ENCODE measurements at regions not wholly inside any gene's neighbourhood (a gene's known extent, or its start where the extent isn't known, plus 50 kb on each side); places are given as distances from the start of the nearest gene placed in this dataset.

- no peak overlapping the region for H3K4me2 ChIP-seq
- ATAC-seq (peak in 1 of 2 experiments; percentile 22; a peak in 1 of 6 replicates), DNase-seq (ENCODE audit: low read depth in 1 of 2, low spot score in 1 of 2) (no peak), FAIRE-seq (no peak)
- ChIA-PET POLR2A (no interaction called here), CTCF (no interaction called here)
- 59% methylated on average over 13 of the region's 13 CpGs for WGBS (ENCODE audit: missing lambda C conversion rate)
- H3K27ac ChIP-seq: no peak overlapping the region
- no peak overlapping the region for H3K4me3 ChIP-seq
- TF ChIP-seq CHD2 (IDR thresholded peaks at IDR 0.05; ENCODE audit: low read length, partially characterized antibody): no peak
- TF ChIP-seq CTCF (IDR thresholded peaks at IDR 0.05): no peak
- no peak for TF ChIP-seq EHF (CRISPR knock-in tag; IDR thresholded peaks at IDR 0.05)
- TF ChIP-seq SREBF2 (IDR thresholded peaks at IDR 0.05): no peak
- TF ChIP-seq CBX8 (IDR thresholded peaks at IDR 0.05): no peak
- TF ChIP-seq RAD21 (conservative IDR thresholded peaks at IDR 0.05 in 1 of 2, IDR thresholded peaks at IDR 0.05 in 1 of 2): no peak
- TF ChIP-seq, protein P1, sequence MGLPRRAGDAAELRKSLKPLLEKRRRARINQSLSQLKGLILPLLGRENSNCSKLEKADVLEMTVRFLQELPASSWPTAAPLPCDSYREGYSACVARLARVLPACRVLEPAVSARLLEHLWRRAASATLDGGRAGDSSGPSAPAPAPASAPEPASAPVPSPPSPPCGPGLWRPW (IDR thresholded peaks at IDR 0.05): no peak
- TF ChIP-seq HOXB13 (CRISPR knock-in tag; IDR thresholded peaks at IDR 0.05; ENCODE audit: low read depth): no peak
- no peak for TF ChIP-seq CHD4 (IDR thresholded peaks at IDR 0.05; ENCODE audit: borderline replicate concordance)
- no peaks in the 10 kb centered on the region for H3K9me3 ChIP-seq
- H3K4me1 ChIP-seq: no peaks in the 10 kb centered on the region
These were observed 92.7 kb downstream of the DDX1 start for GRCh38 chr2:15684161-15685039.

GRCh38 chr2:15685143-15685542 is 93.5 kb downstream of the DDX1 start:
- H3K4me2 ChIP-seq: no peak overlapping the region
- no peak overlapping the region for H3K4me3 ChIP-seq
- WGBS (ENCODE audit: missing lambda C conversion rate): 39% methylated on average over 9 of the region's 9 CpGs
- ChIA-PET POLR2A (no interaction called here), CTCF (no interaction called here)
- FAIRE-seq (no peak), DNase-seq (ENCODE audit: low read depth in 1 of 2, low spot score in 1 of 2) (no peak), ATAC-seq (no peak)
- no peak for TF ChIP-seq CEBPB (IDR thresholded peaks at IDR 0.05)
- no peak for TF ChIP-seq SMC3 (IDR thresholded peaks at IDR 0.05)
- no peak for TF ChIP-seq FOSL2 (IDR thresholded peaks at IDR 0.05)
- no peak for TF ChIP-seq FOSL2 (CRISPR knock-in tag; IDR thresholded peaks at IDR 0.05)
- no peak for TF ChIP-seq POLR2A (IDR thresholded peaks at IDR 0.05; ENCODE audit: low read length)
- TF ChIP-seq FOXS1 (CRISPR knock-in tag; IDR thresholded peaks at IDR 0.05): no peak
- no peak for TF ChIP-seq NR3C1 (IDR thresholded peaks at IDR 0.05)
- no peak for TF ChIP-seq SREBF2 (IDR thresholded peaks at IDR 0.05)
- TF ChIP-seq USF2 (IDR thresholded peaks at IDR 0.05): no peak
- no peak for TF ChIP-seq KDM1A (IDR thresholded peaks at IDR 0.05; ENCODE audit: low read depth)
- TF ChIP-seq ELK1 (IDR thresholded peaks at IDR 0.05; ENCODE audit: low read depth, low read length): no peak
- no peak for TF ChIP-seq NFE2L2 (conservative IDR thresholded peaks at IDR 0.05; ENCODE audit: low read length)
- no peak for TF ChIP-seq ZC3H11A (IDR thresholded peaks at IDR 0.05)
- TF ChIP-seq HOXB13 (CRISPR knock-in tag; IDR thresholded peaks at IDR 0.05; ENCODE audit: low read depth): no peak
- no peak for TF ChIP-seq TFCP2L1 (CRISPR knock-in tag; IDR thresholded peaks at IDR 0.05)
- no peak for TF ChIP-seq TP53 (CRISPR knock-in tag; IDR thresholded peaks at IDR 0.05)
- TF ChIP-seq, protein P2, sequence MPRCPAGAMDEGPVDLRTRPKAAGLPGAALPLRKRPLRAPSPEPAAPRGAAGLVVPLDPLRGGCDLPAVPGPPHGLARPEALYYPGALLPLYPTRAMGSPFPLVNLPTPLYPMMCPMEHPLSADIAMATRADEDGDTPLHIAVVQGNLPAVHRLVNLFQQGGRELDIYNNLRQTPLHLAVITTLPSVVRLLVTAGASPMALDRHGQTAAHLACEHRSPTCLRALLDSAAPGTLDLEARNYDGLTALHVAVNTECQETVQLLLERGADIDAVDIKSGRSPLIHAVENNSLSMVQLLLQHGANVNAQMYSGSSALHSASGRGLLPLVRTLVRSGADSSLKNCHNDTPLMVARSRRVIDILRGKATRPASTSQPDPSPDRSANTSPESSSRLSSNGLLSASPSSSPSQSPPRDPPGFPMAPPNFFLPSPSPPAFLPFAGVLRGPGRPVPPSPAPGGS (IDR thresholded peaks at IDR 0.05): no peak
- no peak for TF ChIP-seq JUN (IDR thresholded peaks at IDR 0.05)
- no peak for TF ChIP-seq CBX2 (IDR thresholded peaks at IDR 0.05; ENCODE audit: borderline replicate concordance, low read depth)
- no peaks in the 10 kb centered on the region for H3K4me1 ChIP-seq
- H3K9me3 ChIP-seq: no peaks in the 10 kb centered on the region
- H3K27ac ChIP-seq: no peak overlapping the region

Measured in A549 (cell line).